ENCODE measurements at regions not wholly inside any gene's neighbourhood (a gene's known extent, or its start where the extent isn't known, plus 50 kb on each side); places are given as distances from the start of the nearest gene placed in this dataset.
A peak's percentile ranks its signal among the peaks of the same experiment; 100 is the strongest.

- H3K4me1 ChIP-seq (ENCODE audit: insufficient read depth, low read length): peaks cover 71% of the 10 kb centered on the region
- ChIA-PET CTCF (no interaction called here), POLR2A (ENCODE audit: unreplicated experiment) (interaction anchor here (0.7 to 1.3 kb wide), 2 partner anchors 10 to 65 kb away, joined by 4 to 6 read pairs; no protein-coding TSS in a partner anchor)
- H3K9me2 ChIP-seq (replicated peaks; ENCODE audit: low read length): no peaks in the 10 kb centered on the region
- ATAC-seq (peak; percentile 44), DNase-seq (peak; percentile 89)
- TF ChIP-seq EZH2phosphoT487 (IDR thresholded peaks at IDR 0.05; ENCODE audit: borderline replicate concordance, low read length) (no peak), CTCF (conservative IDR thresholded peaks at IDR 0.05; ENCODE audit: low read depth, low read length) (no peak), EZH2 (IDR thresholded peaks at IDR 0.05; ENCODE audit: low read length, unreplicated experiment) (no peak)
- H3K36me3 ChIP-seq (ENCODE audit: low read depth, low read length): no peaks in the 10 kb centered on the region
- H3K27me3 ChIP-seq (ENCODE audit: low read length): no peaks in the 10 kb centered on the region
- BruUV-seq (replicated peaks): no TSS peak
- H3F3A ChIP-seq (ENCODE audit: low read length, unreplicated experiment): peaks cover 15% of the 10 kb centered on the region
- intact Hi-C loops (cut with micrococcal nuclease): no loop called here
- no peaks in the 10 kb centered on the region for H3K79me2 ChIP-seq (ENCODE audit: low read length)
- no peaks in the 10 kb centered on the region for H4K20me1 ChIP-seq (ENCODE audit: low read length)
- H3K4me3 ChIP-seq (ENCODE audit: low read length): peak overlapping the region; percentile 38; the same call in 1 of the 2 replicates
- peak overlapping the region; percentile 78 for H3K4me2 ChIP-seq (ENCODE audit: low read length)
- peak overlapping the region; percentile 66 for H3K9ac ChIP-seq (ENCODE audit: low read length)
- no peak overlapping the region for H2AFZ ChIP-seq (ENCODE audit: low read length)
- H3K9me3 ChIP-seq (ENCODE audit: low read length): no peaks in the 10 kb centered on the region
- H3K27ac ChIP-seq (ENCODE audit: low read length): peak overlapping the region; percentile 96
Measured at GRCh38 chr5:115430374-115430773, 114.2 kb downstream of the FEM1C start.

- Histone ChIP-seq H4K20me1 (ENCODE audit: low read length) (no peaks in the 10 kb centered on the region), H3K4me2 (ENCODE audit: low read length) (peak overlapping the region; percentile 78), H3K36me3 (ENCODE audit: low read depth, low read length) (no peaks in the 10 kb centered on the region), H3K27ac (ENCODE audit: low read length) (peak overlapping the region; percentile 96), H3K79me2 (ENCODE audit: low read length) (no peaks in the 10 kb centered on the region), H2AFZ (ENCODE audit: low read length) (0 out of 2 replicates have a peak overlapping the region, but pooled peaks have one; percentile 3), H3K4me3 (ENCODE audit: low read length) (peak overlapping the region; percentile 38), H3K4me1 (ENCODE audit: insufficient read depth, low read length) (peaks cover 66% of the 10 kb centered on the region), H3K9me2 (replicated peaks; ENCODE audit: low read length) (no peaks in the 10 kb centered on the region), H3F3A (ENCODE audit: low read length, unreplicated experiment) (peaks cover 15% of the 10 kb centered on the region), H3K27me3 (ENCODE audit: low read length) (no peaks in the 10 kb centered on the region), H3K9ac (ENCODE audit: low read length) (peak overlapping the region; percentile 66), H3K9me3 (ENCODE audit: low read length) (no peaks in the 10 kb centered on the region)
- ATAC-seq (peak; percentile 78), DNase-seq (peak; percentile 86)
- no peak for TF ChIP-seq EZH2 (IDR thresholded peaks at IDR 0.05; ENCODE audit: low read length, unreplicated experiment)
- TF ChIP-seq CTCF (conservative IDR thresholded peaks at IDR 0.05; ENCODE audit: low read depth, low read length): no peak
- TF ChIP-seq EZH2phosphoT487 (IDR thresholded peaks at IDR 0.05; ENCODE audit: borderline replicate concordance, low read length): no peak
- POLR2A ChIA-PET (ENCODE audit: unreplicated experiment): interaction anchor here (0.6 to 1.3 kb wide), 4 partner anchors 10 to 118 kb away, joined by 3 to 26 read pairs (median 5); partner anchors contain the start of gene FEM1C
- CTCF ChIA-PET: interaction anchor here (0.5 kb wide), 1 partner anchor 9 kb away, joined by 3 read pairs; no protein-coding TSS in a partner anchor
- intact Hi-C loops (cut with micrococcal nuclease): loop anchor here (1.0 to 5.0 kb wide), 10 partner anchors 9 to 157 kb away; partner anchors contain the start of gene FEM1C
- no TSS peak for BruUV-seq (replicated peaks)
Measured at GRCh38 chr5:115429345-115429940, 115.1 kb downstream of the FEM1C start.

- intact Hi-C loops (cut with micrococcal nuclease): loop anchor here (1.0 to 5.0 kb wide), 10 partner anchors 8 to 158 kb away; partner anchors contain the start of gene FEM1C
- Histone ChIP-seq H3K27ac (ENCODE audit: low read length) (peak overlapping the region; percentile 96), H3K4me2 (ENCODE audit: low read length) (peak overlapping the region; percentile 78), H3K4me3 (ENCODE audit: low read length) (no peak overlapping the region), H3K4me1 (ENCODE audit: insufficient read depth, low read length) (peaks cover 68% of the 10 kb centered on the region), H3K9ac (ENCODE audit: low read length) (peak overlapping the region; percentile 45), H3K9me2 (replicated peaks; ENCODE audit: low read length) (no peaks in the 10 kb centered on the region), H3F3A (ENCODE audit: low read length, unreplicated experiment) (peaks cover 15% of the 10 kb centered on the region), H3K27me3 (ENCODE audit: low read length) (no peaks in the 10 kb centered on the region), H3K36me3 (ENCODE audit: low read depth, low read length) (no peaks in the 10 kb centered on the region), H4K20me1 (ENCODE audit: low read length) (no peaks in the 10 kb centered on the region), H3K9me3 (ENCODE audit: low read length) (no peaks in the 10 kb centered on the region), H2AFZ (ENCODE audit: low read length) (0 out of 2 replicates have a peak overlapping the region, but pooled peaks have one; percentile 3), H3K79me2 (ENCODE audit: low read length) (no peaks in the 10 kb centered on the region)
- DNase-seq: no peak
- peak; percentile 1 for ATAC-seq
- BruUV-seq (replicated peaks): no TSS peak
- TF ChIP-seq CTCF (conservative IDR thresholded peaks at IDR 0.05; ENCODE audit: low read depth, low read length): no peak
- no peak for TF ChIP-seq EZH2 (IDR thresholded peaks at IDR 0.05; ENCODE audit: low read length, unreplicated experiment)
- no peak for TF ChIP-seq EZH2phosphoT487 (IDR thresholded peaks at IDR 0.05; ENCODE audit: borderline replicate concordance, low read length)
- POLR2A ChIA-PET (ENCODE audit: unreplicated experiment): no interaction called here
- CTCF ChIA-PET: no interaction called here
Measured at GRCh38 chr5:115428676-115429075, 115.9 kb downstream of the FEM1C start.
